PC-3 (cell line): ENCODE measurements at regions not wholly inside any gene's neighbourhood (a gene's known extent, or its start where the extent isn't known, plus 50 kb on each side); places are given as distances from the start of the nearest gene placed in this dataset.

Experiments used
- EZH2 ChIP-seq: fragments of 300-600 bp; sonication (generic); IDR thresholded peaks from one replicate; pipeline ENCODE4 v1.6.1; 2017; ENCODE audit warnings: antibody characterized with exemption, mild to moderate bottlenecking, low read length; ENCODE audit not compliant: unreplicated experiment
- EZH2phosphoT487 ChIP-seq: fragments of 300-600 bp; sonication (generic); IDR thresholded peaks from 2 replicates; pipeline ENCODE4 v1.6.1; 2018; ENCODE audit warnings: mild to moderate bottlenecking, antibody characterized with exemption, low read length, borderline replicate concordance
- TF ChIP-seq, protein P1 (sequence below): fragments of 300-600 bp; sonication (generic); conservative IDR thresholded peaks from 2 replicates; pipeline ENCODE4 v1.5.1; 2017; ENCODE audit warnings: antibody characterized with exemption, low read depth, mild to moderate bottlenecking, low read length

DNA sequence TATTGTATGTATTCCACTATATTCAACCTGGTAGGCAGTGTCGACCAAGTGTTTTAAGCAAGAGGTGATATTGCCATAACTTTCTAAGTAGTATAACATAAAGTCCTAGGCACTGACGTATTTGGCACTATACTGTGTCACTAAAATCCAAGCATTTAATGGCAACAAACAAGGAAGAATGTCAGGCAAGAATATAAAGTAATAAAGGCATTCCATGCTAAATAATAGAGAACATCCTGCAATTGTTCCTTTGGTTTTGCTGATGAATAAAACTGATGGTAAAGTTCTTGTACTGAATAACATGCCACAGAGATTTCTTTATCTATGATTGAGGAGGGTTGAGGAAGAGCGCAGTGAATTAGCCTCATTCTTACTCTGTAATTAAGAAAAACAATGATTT is 256.9 kb downstream of the HINT1 start:
- TF ChIP-seq, protein P1, sequence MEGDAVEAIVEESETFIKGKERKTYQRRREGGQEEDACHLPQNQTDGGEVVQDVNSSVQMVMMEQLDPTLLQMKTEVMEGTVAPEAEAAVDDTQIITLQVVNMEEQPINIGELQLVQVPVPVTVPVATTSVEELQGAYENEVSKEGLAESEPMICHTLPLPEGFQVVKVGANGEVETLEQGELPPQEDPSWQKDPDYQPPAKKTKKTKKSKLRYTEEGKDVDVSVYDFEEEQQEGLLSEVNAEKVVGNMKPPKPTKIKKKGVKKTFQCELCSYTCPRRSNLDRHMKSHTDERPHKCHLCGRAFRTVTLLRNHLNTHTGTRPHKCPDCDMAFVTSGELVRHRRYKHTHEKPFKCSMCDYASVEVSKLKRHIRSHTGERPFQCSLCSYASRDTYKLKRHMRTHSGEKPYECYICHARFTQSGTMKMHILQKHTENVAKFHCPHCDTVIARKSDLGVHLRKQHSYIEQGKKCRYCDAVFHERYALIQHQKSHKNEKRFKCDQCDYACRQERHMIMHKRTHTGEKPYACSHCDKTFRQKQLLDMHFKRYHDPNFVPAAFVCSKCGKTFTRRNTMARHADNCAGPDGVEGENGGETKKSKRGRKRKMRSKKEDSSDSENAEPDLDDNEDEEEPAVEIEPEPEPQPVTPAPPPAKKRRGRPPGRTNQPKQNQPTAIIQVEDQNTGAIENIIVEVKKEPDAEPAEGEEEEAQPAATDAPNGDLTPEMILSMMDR: no peak
- TF ChIP-seq EZH2 (no peak), EZH2phosphoT487 (no peak)
